Pons (tissue), 1 donor: ENCODE measurements at regions not wholly inside any gene's neighbourhood (a gene's known extent, or its start where the extent isn't known, plus 50 kb on each side); places are given as distances from the start of the nearest gene placed in this dataset.
A peak's percentile ranks its signal among the peaks of the same experiment; 100 is the strongest.

ENCODE experiments used
- DNase-seq: peaks from one replicate; pipeline ENCODE4 v3.0.0-alpha.2; 2016; ENCODE audit warnings: low spot score

- DNase-seq = no peak
Observed at GRCh38 chr5:68587171-68587570, 371.6 kb downstream of the PIK3R1 start.

- DNase-seq = no peak
Observed at GRCh38 chr5:68591850-68592249, 376.3 kb downstream of the PIK3R1 start.

DNA sequence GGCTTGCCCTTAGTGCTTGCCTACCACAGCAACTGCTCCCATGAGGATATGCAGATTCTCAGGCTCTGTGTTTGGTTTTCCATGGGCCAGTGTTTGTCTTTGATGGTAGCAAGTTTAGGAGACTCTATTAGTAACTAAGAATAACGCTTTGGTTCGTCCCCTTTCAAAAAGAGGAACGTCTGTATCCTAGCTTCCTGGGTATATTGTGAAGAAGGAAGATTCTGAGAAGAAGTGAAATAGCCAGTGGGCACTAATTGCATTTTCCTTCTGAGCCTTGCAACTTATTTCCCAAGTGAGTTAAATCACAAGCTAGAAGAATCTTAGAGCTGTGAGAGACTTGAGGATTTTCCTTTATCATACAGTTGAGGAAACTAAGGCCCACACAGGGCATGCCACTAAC, 376.8 kb downstream of the PIK3R1 start:
- peak; percentile 53 for DNase-seq

- DNase-seq = no peak
Observed at GRCh38 chr5:68593211-68593671, 377.7 kb downstream of the PIK3R1 start.

- DNase-seq = no peak
Observed at GRCh38 chr5:68612972-68613371, 397.4 kb downstream of the PIK3R1 start.

DNA sequence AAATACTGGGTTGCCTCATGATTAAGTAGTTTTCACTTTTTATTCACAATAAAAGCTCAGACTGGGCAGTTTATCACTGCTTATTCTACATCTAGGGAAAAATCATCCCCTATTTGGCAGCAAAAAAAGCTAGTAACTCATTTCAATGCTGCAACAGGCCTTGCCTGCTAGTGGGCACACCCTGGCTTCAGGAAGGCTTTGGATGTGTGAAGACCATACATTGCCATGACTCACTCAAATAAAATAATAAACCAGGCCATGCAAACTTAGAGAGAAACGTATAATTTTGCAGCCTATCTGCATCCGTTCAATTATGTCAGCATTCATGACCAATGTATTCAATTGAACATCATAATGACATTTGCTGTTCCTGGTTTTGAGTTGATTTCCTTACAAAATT, 402.9 kb downstream of the PIK3R1 start:
- no peak for DNase-seq

- no peak for DNase-seq
Observed at GRCh38 chr5:68627001-68627400, 411.4 kb downstream of the PIK3R1 start.

DNA sequence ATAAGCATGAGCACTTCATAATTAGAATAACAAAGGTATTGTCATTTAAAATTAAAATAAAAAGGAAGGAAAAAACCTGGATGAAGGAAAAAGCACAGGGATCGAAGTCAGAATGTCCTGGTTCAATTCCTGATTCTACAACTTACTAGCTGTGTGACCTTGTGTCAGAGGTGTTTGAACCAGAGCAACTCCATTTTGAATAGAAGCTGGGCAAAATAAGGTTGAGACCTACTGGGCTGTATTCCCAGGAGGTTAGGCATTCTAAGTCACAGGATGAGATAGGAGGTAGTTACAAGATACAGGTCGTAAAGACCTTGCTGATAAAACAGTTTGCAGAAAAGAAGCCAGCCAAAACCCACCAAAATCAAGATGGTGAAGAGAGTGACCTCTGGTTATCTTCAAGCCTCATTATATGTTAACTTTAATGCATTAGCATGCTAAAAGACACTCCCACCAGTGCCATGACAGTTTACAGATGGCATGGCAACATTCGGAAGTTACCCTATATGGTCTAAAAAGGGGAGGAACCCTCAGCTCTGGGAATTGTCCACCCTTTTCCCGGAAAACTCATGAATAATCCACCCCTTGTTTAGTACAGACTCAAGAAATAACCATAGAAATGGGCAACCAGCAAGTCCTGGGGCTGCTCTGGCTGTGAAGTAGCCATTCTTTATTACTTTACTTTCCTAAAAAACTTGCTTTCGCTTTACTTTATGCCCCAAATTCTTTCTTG, 412.7 kb downstream of the PIK3R1 start:
- DNase-seq = no peak

DNA sequence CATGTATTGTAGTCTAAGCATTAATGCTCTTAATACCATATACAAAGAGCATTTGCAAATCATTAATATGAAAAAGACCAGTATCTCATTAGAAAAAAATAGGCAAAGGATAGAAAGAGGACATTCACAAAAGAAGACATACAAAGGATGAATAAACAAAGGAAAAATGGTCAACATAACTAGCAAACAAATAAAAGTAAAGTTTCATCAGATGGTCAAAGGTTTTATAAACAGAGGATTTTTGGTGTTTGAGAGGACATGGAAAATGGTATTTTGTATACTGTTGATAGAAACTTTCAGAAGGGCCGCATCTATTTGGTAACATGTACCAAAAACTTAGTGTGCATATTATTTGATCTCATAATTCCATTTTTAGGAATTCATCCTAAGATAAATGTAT, 414.8 kb downstream of the PIK3R1 start:
- no peak for DNase-seq

- no peak for DNase-seq
Observed at GRCh38 chr5:68631884-68632283, 416.3 kb downstream of the PIK3R1 start.

DNA sequence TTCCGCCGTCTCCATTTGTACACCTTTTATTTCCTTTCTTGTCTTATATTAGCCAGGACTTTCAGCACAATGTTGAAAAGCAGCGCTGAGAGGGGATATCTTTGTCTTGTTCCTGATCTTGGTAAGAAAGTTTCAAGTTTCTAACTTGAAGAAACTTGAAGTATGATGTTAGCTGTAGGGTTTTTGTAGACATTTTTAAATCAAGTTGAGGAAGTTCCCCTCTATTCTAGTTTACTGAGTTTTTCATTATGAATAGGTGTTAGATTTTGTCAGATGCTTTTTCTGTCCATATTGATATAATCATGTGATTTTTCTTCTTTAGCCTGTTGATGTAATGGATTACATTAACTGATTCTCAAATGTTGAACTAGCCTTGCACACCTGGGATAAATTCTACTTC, 425.7 kb downstream of the PIK3R1 start:
- DNase-seq = no peak

DNA sequence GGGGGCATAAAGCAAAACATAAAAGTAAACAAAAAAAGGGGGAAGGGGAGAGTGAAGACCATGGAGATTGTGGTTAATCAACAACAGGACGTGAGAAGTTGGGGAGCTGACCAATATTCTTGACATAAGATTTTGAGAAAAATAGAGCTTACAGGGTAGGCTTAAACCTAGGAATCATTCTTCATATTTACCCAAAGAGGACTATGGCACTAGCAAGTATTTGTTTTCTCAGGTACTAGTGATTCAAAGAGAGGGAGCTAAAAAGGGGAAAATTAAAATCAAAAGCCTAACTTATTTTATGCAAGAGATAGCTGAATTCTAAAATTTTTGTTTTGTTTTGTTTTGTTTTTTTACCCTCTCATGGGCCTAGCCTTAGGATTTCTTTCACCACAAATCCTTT, 427.5 kb downstream of the PIK3R1 start:
- DNase-seq = no peak

DNA sequence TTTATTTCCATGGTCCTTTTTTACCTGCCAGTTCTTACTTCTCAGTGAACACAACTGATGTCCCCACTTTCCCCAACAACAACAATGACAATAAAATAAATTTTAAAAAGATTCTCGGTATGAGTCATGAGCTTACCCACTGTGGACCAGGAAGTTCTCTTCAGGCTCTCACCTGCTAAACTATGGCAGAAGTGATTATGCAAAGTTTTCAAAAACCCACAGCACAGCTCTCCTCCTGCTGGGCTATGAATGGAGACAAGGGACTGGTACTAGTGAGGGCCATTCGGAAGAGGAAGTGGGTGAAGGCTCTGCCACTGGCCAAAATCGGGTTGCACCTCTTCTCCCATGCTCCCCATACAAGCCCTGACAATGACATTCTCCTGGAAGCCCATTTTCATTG, 429.4 kb downstream of the PIK3R1 start:
- DNase-seq = no peak

- no peak for DNase-seq
Observed at GRCh38 chr5:68646144-68646543, 430.6 kb downstream of the PIK3R1 start.

GRCh38 chr5:68647743-68648142, 432.2 kb downstream of the PIK3R1 start:
- DNase-seq = no peak

DNA sequence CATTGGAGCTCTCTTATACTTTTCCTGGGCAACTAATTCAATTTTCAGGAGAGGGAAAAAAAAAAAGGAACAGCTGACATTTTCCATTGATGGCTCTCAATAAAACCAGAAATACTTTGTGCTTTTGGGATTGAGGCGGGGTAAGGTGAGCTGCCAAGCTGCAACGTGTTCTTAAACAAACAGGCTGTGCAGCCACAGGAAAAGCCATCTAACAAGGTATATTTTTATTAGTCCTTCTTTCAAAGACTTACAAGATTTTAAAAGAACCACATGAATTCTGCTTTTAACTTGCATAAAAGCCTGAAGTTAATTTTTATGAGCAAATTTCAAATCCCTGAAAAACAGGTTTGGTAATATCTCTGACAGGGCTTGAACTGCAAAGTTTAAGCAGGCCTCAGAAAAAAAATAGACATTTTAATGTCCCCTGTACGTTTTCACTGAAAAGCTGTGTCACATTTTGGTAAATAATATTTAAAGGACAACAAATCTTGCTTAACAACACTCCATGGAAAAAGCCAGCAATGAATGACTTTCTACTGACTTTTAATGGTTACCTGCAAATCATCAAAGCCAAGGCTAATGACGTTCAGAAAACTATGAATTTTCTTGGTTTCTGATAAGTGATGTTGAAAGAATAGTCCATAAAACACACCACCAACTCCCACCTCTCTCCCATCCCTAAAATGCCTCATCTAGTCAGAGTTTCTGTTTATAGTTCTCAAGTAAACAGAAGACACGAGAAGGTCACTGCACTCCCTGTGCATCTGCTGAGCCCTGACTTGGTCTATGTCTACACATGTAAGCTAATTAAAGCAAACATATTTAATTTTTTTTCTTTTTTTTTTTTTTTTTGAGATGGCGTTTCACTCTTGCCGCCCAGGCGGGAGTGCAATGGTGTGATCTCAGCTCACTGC, 433.6 kb downstream of the PIK3R1 start:
- DNase-seq = no peak

- no peak for DNase-seq
Observed at GRCh38 chr5:68652534-68652965, 437.0 kb downstream of the PIK3R1 start.

- no peak for DNase-seq
Observed at GRCh38 chr5:68653471-68653870, 437.9 kb downstream of the PIK3R1 start.

GRCh38 chr5:68657055-68657961, 436.5 kb upstream of the SLC30A5 start:
- no peak for DNase-seq

- DNase-seq = no peak
Observed at GRCh38 chr5:68658810-68659372, 434.9 kb upstream of the SLC30A5 start.

GRCh38 chr5:68659881-68660280, 433.9 kb upstream of the SLC30A5 start:
- DNase-seq = no peak

- no peak for DNase-seq
Observed at GRCh38 chr5:68661237-68661636, 432.6 kb upstream of the SLC30A5 start.
